CD4-positive, alpha-beta T cell treated with Interleukin-12 subunit alpha and Interleukin-12 subunit beta, for 1 hour (primary cell): ENCODE measurements at regions not wholly inside any gene's neighbourhood (a gene's known extent, or its start where the extent isn't known, plus 50 kb on each side); places are given as distances from the start of the nearest gene placed in this dataset.

Experiments
- DNase-seq: peaks from one replicate; pipeline ENCODE4 v3.0.0-alpha.2; 2020

DNA sequence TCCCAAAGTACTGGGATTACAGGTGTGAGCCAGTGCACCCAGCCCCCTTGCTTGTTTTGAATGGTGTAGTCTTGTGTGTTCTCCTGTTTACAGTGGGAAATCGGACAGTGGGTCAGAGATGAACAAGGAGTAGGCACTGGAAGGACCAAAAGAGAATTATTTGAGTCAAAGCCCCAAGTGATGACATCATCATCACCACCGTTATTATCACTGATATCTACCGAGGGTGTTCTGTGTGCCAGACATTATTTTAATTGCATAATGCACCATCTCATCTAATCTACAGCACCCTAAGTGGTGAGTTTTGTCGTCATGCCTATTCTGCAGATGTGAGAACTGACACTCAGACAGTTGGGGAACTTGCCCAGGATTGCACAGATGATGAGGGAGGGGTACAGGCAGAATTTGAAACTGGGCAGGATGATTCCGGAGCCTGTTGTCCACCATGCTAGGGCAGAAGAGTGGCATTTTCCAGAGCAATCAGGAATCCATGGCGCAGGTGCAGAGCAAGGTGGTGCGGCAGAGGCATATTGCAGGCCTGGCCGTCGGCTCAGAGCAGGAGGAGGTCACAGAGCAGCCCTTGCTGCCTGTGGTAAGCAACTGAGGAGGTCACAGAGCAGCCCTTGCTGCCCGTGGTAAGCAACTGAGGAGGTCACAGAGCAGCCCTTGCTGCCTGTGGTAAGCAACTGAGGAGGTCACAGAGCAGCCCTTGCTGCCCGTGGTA, 137.0 kb upstream of the HDAC4 start:
- no peak for DNase-seq

DNA sequence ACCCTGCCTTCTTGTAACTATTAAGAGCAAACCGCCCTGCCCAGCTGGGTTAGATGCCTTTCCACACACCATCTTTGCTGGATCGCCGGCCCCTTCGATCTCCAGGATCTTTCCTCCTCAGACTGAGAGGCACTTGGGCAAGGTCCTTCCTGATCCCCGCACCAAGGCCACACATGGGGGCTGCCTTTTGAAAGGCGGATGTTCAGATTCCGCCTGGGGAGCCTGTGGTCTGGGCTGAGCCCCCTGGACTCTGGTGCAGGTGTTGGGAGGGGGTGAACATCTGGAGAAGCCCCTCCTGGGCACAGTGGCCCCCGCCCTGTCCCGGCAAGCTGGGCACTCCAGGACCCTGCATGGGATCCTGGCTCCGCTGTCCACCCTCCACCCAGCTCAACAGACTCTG, 135.4 kb upstream of the HDAC4 start:
- DNase-seq = no peak

GRCh38 chr2:239535413-239536144, 134.8 kb upstream of the HDAC4 start:
- DNase-seq = no peak

GRCh38 chr2:239534581-239535412, 134.0 kb upstream of the HDAC4 start:
- no peak for DNase-seq

DNA sequence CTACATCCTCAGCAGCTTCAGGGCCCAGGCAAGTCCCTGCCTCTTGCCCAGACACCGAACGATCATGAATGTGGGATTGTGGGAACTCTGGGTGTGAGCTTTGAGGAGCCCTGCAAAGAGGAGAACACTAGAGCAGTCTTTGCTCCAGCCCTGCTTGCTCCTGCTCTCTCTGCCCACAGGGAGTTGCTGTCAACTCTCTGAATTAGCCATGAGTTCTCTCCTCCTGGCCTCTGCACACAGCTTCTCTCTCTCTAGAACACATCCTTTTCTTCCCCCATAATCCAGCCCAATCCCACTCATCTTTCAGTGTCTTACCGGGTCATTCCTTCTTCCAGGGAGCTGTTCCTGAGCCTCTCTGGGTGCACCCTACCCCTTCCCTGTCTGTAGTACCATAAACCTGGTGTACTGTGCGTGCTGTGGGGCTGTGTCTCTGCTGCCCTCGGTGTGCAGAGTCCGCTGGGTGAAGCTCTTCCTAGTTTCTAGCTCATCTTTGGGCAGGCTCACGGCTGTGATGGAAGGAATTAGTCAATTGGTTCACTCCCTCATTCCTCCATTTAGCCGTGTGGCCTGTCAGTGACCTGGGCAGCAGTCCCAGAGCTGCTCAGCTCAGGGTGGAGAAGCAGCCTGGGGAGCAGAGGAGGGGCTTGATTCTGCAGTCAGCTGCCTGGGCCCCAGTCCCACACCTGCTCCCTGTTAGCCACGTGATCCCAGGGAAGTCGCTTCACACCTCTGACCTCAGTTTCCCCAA, 132.9 kb upstream of the HDAC4 start:
- DNase-seq = no peak

- DNase-seq = no peak
Measured at GRCh38 chr2:239532859-239533258, 132.0 kb upstream of the HDAC4 start.

GRCh38 chr2:239532250-239532649, 131.4 kb upstream of the HDAC4 start:
- DNase-seq = no peak

DNA sequence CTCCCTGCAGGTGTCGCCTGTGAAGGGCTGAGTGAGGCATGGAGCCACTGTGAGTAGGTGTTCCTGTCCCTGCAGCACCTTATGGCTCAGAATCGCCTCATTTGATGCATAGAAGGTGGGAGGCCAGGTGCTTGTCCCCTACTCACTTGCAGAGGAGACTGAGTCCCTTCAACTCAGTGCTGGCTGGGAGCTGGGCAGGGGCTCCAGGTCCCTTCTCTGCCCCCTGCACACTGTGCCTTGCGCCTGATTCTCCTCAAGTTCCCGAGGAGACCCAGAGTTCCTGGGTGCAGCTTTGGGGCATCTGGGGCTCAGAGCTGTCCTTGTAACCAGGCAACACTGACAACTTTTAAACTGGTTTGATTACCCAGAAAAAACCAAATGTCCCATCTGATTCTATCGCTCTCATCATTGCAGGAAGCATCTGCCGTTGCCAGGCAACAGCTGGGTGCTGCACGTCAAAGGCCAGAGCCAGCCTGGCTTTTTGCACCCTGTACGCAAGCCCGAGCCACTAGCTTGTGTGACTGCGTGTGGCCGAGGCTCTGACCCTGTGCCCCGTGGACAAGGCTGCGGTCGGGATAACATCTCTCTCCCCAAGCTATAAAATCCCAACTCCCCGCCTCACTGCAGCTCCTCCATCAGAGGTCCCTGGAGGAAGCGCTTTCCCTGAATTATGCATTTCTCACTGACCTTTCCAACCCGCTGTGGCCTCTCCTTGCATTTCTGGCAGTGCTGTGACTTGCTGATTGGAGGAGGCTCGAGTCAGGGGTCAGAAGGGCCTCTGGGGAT, 130.8 kb upstream of the HDAC4 start:
- no peak for DNase-seq

DNA sequence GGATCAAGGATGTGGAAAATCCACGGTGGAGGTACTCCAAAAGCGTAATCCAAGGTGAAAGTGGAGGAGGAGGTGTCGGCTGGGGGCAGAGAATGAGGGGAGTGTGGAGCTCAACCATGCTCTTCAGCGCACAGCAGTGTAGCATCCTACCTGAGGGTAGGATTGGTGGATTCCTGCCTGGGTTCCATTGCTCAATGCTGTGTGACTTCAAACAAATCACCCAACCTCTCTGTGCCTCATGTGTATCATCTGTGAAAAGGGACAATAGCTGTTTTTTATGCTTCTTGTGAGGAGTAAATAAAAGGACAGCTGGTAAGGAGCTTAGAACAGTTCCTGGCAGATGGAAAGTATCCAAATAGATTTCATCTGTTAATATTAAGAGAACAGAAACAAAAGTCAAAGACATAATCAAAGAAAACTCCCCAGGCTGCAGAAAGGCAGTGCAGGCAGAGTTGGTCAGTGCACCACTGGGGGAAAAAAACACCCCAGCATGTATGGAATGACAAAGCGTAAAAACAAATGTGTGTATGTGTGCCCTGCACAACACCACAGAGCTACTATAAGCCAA, 130.0 kb upstream of the HDAC4 start:
- DNase-seq = no peak

DNA sequence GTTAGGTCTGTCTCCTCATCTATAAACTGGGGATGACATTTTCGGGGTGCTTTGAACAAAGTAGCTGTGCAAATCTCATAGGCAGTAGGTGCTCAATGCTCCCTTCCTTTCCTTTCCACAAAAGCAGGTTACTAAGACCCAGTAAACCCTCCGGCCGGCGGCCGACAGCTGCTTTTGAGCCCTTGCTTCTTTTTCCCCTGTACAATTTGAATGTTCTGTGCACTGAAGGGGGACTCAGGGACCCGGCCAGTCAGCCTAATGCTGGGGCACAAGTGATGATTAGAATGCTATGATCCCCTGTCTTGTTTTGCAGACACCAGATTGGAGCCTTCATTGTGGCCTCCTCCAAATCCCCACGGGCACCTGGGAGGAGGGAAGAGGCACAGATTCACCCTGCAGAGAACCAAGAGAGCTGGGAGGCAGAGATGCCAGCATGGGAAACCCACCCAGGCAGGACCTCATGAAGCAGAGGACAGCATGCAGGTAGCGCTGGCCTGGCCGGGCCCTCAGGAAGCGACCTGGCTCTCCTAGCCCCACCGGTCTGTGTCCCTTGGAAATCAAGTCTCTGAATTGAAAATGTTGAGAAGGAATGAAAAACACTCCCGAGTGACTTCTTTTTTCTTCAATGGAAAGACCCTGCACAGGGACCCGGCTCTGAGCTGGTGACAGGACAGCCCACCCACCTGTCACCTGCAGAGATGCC, 128.6 kb upstream of the HDAC4 start:
- DNase-seq = no peak

- no peak for DNase-seq
Measured at GRCh38 chr2:239528883-239529282, 128.1 kb upstream of the HDAC4 start.

DNA sequence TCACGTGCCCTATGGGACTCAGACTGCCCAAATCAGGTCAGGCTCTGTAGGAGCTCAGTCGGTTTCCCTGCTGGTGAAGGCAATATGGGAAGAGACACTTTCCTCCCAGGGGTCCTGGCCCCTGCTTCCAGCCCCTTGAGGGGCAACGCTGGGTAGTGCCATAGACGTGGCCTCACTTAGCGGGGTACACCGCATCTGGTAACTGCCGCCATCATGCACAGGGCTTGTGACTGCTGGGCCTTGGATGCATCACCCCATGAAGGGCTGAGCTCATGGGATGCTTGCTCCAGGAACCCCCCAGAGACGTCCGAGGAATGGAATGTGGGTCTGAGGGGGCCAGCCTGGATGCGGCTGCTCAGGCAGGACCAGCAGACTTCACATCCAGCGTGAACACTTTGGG, 127.3 kb upstream of the HDAC4 start:
- DNase-seq = no peak

GRCh38 chr2:239526666-239527415, 126.0 kb upstream of the HDAC4 start:
- no peak for DNase-seq

DNA sequence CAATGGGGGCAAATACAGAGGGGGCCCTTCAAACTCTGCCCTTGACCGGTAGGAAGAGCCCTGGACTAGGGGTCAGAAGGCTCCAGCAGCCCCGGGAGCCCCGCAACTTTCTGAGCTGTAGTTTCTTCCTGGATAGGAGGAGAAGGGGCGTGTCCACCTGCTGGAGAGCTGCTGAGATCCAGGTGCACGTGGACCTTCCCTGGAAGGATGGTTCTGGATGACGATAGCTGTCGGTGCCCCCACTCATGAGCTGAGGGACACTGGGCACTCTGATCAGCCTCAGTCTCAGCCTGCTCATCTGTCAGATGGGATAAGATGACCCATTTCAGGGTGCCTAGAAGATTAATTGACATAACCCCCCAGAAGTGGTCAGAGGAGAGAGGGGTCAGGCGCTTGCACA, 125.2 kb upstream of the HDAC4 start:
- no peak for DNase-seq

- DNase-seq = no peak
Measured at GRCh38 chr2:239523954-239524330, 123.1 kb upstream of the HDAC4 start.

- DNase-seq = no peak
Measured at GRCh38 chr2:239523147-239523953, 122.5 kb upstream of the HDAC4 start.

- DNase-seq = no peak
Measured at GRCh38 chr2:239522740-239523119, 121.9 kb upstream of the HDAC4 start.

DNA sequence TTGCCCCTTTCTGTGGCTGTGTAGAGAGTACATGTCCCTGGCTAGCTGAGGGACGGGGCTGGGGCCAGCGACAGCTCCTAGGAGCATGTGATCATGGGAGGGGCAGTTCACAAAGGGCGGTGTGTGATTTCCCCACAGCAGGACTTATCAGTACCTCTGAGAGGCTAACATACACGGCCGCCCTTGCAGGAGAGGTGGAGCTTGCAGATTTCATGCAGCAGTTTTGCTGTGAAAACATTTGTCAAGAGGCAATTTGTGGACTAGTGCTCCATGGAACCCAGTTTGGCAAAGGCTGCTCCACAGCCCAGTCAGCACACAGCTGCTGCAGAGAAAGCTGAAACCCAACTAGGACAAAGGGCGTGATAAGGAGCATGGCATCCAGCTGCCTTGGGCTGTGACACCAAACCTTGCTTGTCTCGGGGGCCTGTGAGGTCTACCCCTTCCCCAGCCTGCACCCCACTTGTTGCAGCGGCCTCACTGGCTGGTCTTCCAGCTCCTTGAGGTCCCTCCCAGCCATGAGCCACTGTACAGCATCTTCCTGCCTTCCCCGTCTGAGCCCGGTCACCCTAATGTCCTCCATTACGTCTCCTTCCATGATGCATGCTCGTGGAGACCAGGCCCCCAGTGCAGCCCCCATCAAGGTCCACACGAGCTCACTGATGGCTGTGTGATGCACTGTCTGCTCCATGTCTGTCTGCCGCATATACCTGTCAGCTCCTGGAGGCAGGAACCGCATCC, 121.4 kb upstream of the HDAC4 start:
- no peak for DNase-seq

DNA sequence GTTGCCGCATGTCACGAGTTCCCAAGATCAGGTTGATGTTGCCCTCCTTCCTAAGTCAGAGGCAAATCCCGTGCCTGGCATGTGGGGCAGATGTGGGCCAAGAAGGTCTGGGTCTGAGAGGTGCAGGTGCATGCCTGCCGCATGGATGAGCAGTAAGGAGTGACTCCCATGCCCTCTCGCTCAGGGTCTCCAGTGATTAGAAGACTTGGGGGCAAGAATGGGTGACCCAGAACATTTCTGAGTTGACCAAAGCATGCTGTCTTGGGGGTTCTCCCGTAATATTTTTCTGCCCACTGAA, 120.6 kb upstream of the HDAC4 start:
- no peak for DNase-seq
